K562 (cell line): ENCODE measurements at regions not wholly inside any gene's neighbourhood (a gene's known extent, or its start where the extent isn't known, plus 50 kb on each side); places are given as distances from the start of the nearest gene placed in this dataset.

ENCODE experiments used
- ATAC-seq: fragments of 200-7000 bp; cut with Tn5 transposase; 3 replicates; pipeline ENCODE4 v1.9.1; 2020; ENCODE audit warnings: moderate library complexity
- BruUV-seq: library from RNA; stranded (reverse); fragments of 400-500 nt; replicated peaks from 2 replicates; lab custom pipeline; 2021; lab: Mats Ljungman, UMichigan
- CTCF ChIA-PET: fragments of 300-600 bp; formaldehyde crosslinking; extraction: SDS; loops from one replicate; lab custom pipeline; 2021; ENCODE audit warnings: low intra/inter-chr PET ratio; lab: Yijun Ruan, JAX
- POLR2A ChIA-PET: fragments of 300-600, 350-650 bp; sonication (Branson Sonifier 250); formaldehyde crosslinking; extraction: SDS; loops from one replicate; lab custom pipeline; 2021; ENCODE audit warnings: antibody characterized with exemption, inconsistent platforms; lab: Yijun Ruan, JAX
- DNase-seq, 4 experiments: peaks; one replicate each; pipeline versions ENCODE4 v3.0.0 to v3.0.0-alpha.2; 2011 to 2018; ENCODE audit warnings: low spot score in 3 of 4, mixed read lengths in 3 of 4; ENCODE audit errors: extremely low read depth in 1 of 4
- FAIRE-seq: peaks from 2 replicates; lab custom pipeline; 2011; peaks lifted over from hg19 to GRCh38; lab: Jason Lieb, UNC
- H2AFZ ChIP-seq: 2 replicates; pipeline ENCODE4 v1.6.0; 2011; ENCODE audit warnings: low read depth, low read length, control low read depth, inconsistent platforms
- H3K27ac ChIP-seq: fragments of 200-600 bp; 3 replicates; pipeline ENCODE4 v1.8.0; 2011; ENCODE audit warnings: low read depth, mild to moderate bottlenecking, control low read depth, inconsistent platforms, low read length, moderate library complexity, mixed read lengths; ENCODE audit errors: extremely low read depth
- H3K27me3 ChIP-seq, 2 experiments: fragments of 300-600 bp in 1 of 2; 2 replicates in 1 of 2; 3 replicates in 1 of 2; pipeline versions ENCODE4 v1.6.0 to v1.8.0; 2011; ENCODE audit warnings: inconsistent platforms in 2 of 2, low read length in 2 of 2, mild to moderate bottlenecking in 1 of 2, mixed read lengths in 1 of 2, moderate library complexity in 1 of 2; ENCODE audit not compliant: control insufficient read depth in 2 of 2, insufficient read depth in 2 of 2
- H3K36me3 ChIP-seq: fragments of 300-600 bp; 3 replicates; pipeline ENCODE4 v1.8.0; 2011; ENCODE audit warnings: mild to moderate bottlenecking, low read length, inconsistent platforms; ENCODE audit not compliant: control insufficient read depth, insufficient read depth
- H3K4me1 ChIP-seq, 2 experiments: fragments of 200-600 bp in 1 of 2; replicated peaks in 1 of 2; 2 replicates in 1 of 2; 3 replicates in 1 of 2; pipeline versions ENCODE4 v1.5.1 to v1.8.0; 2011; ENCODE audit warnings: inconsistent platforms in 2 of 2, low read length in 2 of 2, mild to moderate bottlenecking in 1 of 2, mixed read lengths in 1 of 2, moderate library complexity in 1 of 2; ENCODE audit not compliant: control insufficient read depth in 2 of 2, insufficient read depth in 2 of 2
- H3K4me2 ChIP-seq: 2 replicates; pipeline ENCODE4 v1.6.1; 2011; ENCODE audit warnings: low read length, control low read depth, inconsistent platforms, mixed read lengths; ENCODE audit not compliant: insufficient read depth
- H3K4me3 ChIP-seq: fragments of 200-600 bp; sonication (generic), shearing (Covaris generic); 2 replicates; pipeline ENCODE4 v1.5.1; 2016; ENCODE audit warnings: control low read depth, inconsistent platforms
- H3K79me2 ChIP-seq: fragments of 200-600 bp; 3 replicates; pipeline ENCODE4 v1.8.0; 2011; ENCODE audit warnings: low read length, inconsistent platforms; ENCODE audit not compliant: control insufficient read depth, insufficient read depth
- H3K9ac ChIP-seq, 2 experiments: 2 replicates each; pipeline versions ENCODE4 v1.6.0 to v1.6.1; 2011; ENCODE audit warnings: low read depth in 2 of 2, low read length in 2 of 2, control low read depth in 1 of 2, inconsistent platforms in 1 of 2, mild to moderate bottlenecking in 1 of 2, mixed read lengths in 1 of 2; ENCODE audit not compliant: insufficient read depth in 1 of 2
- H3K9me1 ChIP-seq: one replicate; pipeline ENCODE4 v1.6.0; 2011; ENCODE audit warnings: inconsistent platforms, mild to moderate bottlenecking, low read length, moderate library complexity; ENCODE audit not compliant: control insufficient read depth, insufficient read depth
- H3K9me3 ChIP-seq: replicated peaks from 2 replicates; pipeline ENCODE4 v1.5.1; 2011; ENCODE audit warnings: low read depth, low read length, inconsistent platforms; ENCODE audit not compliant: control insufficient read depth, insufficient read depth
- H4K20me1 ChIP-seq: replicated peaks from 2 replicates; pipeline ENCODE4 v1.6.1; 2011; ENCODE audit warnings: low read length, inconsistent platforms, mixed read lengths; ENCODE audit not compliant: control insufficient read depth, insufficient read depth
- ETS1 ChIP-seq: conservative IDR thresholded peaks from 2 replicates; pipeline ENCODE4 v1.6.1; 2011; ENCODE audit warnings: low read depth, mild to moderate bottlenecking, low read length; ENCODE audit not compliant: control insufficient read depth
- FOXK1 ChIP-seq: sonication (generic); formaldehyde crosslinking; IDR thresholded peaks from 2 replicates; pipeline ENCODE4 v1.8.0; 2022; ENCODE audit warnings: missing genetic modification reagents, mild to moderate bottlenecking, borderline replicate concordance
- MEF2A ChIP-seq: IDR thresholded peaks from 2 replicates; pipeline ENCODE4 v1.6.1; 2011; ENCODE audit warnings: low read depth, mild to moderate bottlenecking, low read length, moderate library complexity; ENCODE audit not compliant: control insufficient read depth
- MTF1 ChIP-seq: fragments of 250-450 bp; sonication (Bioruptor Pico); IDR thresholded peaks from 2 replicates; pipeline ENCODE4 v1.9.0; 2021; ENCODE audit warnings: moderate library complexity, mild to moderate bottlenecking, inconsistent platforms, borderline replicate concordance
- PHB2 ChIP-seq: fragments of 450-650 bp; IDR thresholded peaks from 2 replicates; pipeline ENCODE4 v1.6.1; 2017; ENCODE audit warnings: low read depth
- SMARCE1 ChIP-seq: fragments of 450-650 bp; IDR thresholded peaks from 2 replicates; pipeline ENCODE4 v1.7.1; 2016; ENCODE audit warnings: mild to moderate bottlenecking
- SRSF9 ChIP-seq: fragments of 200-400 bp; formaldehyde crosslinking; IDR thresholded peaks from 2 replicates; pipeline ENCODE4 v1.6.1; 2017; ENCODE audit warnings: low read depth, low read length, borderline replicate concordance
- U2AF1 ChIP-seq: fragments of 200-400 bp; formaldehyde crosslinking; optimal IDR thresholded peaks from 2 replicates; pipeline ENCODE3; 2017; ENCODE audit warnings: mild to moderate bottlenecking, low read depth, low read length, moderate library complexity
- ZNF232 ChIP-seq: sonication (generic); formaldehyde crosslinking; IDR thresholded peaks from 2 replicates; pipeline ENCODE4 v1.8.0; 2022; ENCODE audit warnings: mild to moderate bottlenecking, missing genetic modification reagents
- ZNF274 ChIP-seq: IDR thresholded peaks from 2 replicates; pipeline ENCODE4 v1.6.1; 2011; ENCODE audit warnings: low read depth, mild to moderate bottlenecking, low read length, moderate library complexity, borderline replicate concordance
- ZNF277 ChIP-seq: fragments of 250-450 bp; sonication (Bioruptor Pico); IDR thresholded peaks from 2 replicates; pipeline ENCODE4 v1.8.0; 2022; ENCODE audit warnings: inconsistent platforms, mild to moderate bottlenecking, moderate library complexity, borderline replicate concordance
- ZNF639 ChIP-seq, 2 experiments: fragments of 200-800 bp in 1 of 2; sonication (Bioruptor generic) in 1 of 2; sonication (generic) in 1 of 2; formaldehyde crosslinking in 1 of 2; IDR thresholded peaks in 1 of 2; conservative IDR thresholded peaks in 1 of 2; 2 replicates each; pipeline versions ENCODE4 v1.5.0 to v1.6.1; 2016 to 2020; ENCODE audit warnings: missing compliant biosample characterization in 1 of 2, missing genetic modification characterization in 1 of 2, missing genetic modification reagents in 1 of 2
- ZNF699 ChIP-seq: fragments of 250-450 bp; sonication (Bioruptor Pico); IDR thresholded peaks from 2 replicates; pipeline ENCODE4 v1.8.0; 2021; ENCODE audit warnings: mild to moderate bottlenecking, moderate library complexity; ENCODE audit not compliant: insufficient replicate concordance
- WGBS: fragments of 100-300 bp; shearing (Covaris generic); methylation state at CpG from one replicate; pipeline ENCODE4 v1.1.6; 2016; ENCODE audit warnings: low coverage, mixed read lengths; ENCODE audit not compliant: insufficient coverage; ENCODE audit errors: missing lambda C conversion rate; 5-methylcytosine and 5-hydroxymethylcytosine counted together
- in situ Hi-C: fragments of 300-500 bp; cut with MboI; formaldehyde crosslinking; loops from 4 replicates; pipeline ENCODE4 v1.15.0; 2018; ENCODE audit warnings: inconsistent platforms, mixed read lengths
- intact Hi-C: fragments of 100-400 bp; cut with micrococcal nuclease; formaldehyde crosslinking; loops from 2 replicates; pipeline ENCODE4 v1.14.2; 2022

GRCh38 chr17:71636644-71637043, 484.2 kb upstream of the SOX9 start (continued):
- no peak for TF ChIP-seq ZNF277 (CRISPR knock-in tag)
- TF ChIP-seq PHB2, result no peak
- TF ChIP-seq ZNF639 (CRISPR knock-in tag; conservative IDR thresholded peaks at IDR 0.05 in 1 of 2, IDR thresholded peaks at IDR 0.05 in 1 of 2), result no peak
- no peak for TF ChIP-seq SRSF9
- TF ChIP-seq MEF2A, result no peak
- TF ChIP-seq FOXK1 (CRISPR knock-in tag), result no peak

- H3K36me3 ChIP-seq, result no peaks in the 10 kb centered on the region
- no peak overlapping the region for H3K9ac ChIP-seq
- no peak for ATAC-seq
- POLR2A ChIA-PET, result no interaction called here
- in situ Hi-C loops, result no loop called here
- no TSS peak for BruUV-seq
- no peaks in the 10 kb centered on the region for H3K79me2 ChIP-seq
- no peak overlapping the region for H3K4me2 ChIP-seq
- 0% methylated on average over 4 of the region's 4 CpGs for WGBS
- H3K9me3 ChIP-seq, result no peaks in the 10 kb centered on the region
- FAIRE-seq, result no peak
- no peak overlapping the region for H2AFZ ChIP-seq
- TF ChIP-seq SMARCE1 (no peak), ETS1 (no peak), ZNF232 (CRISPR knock-in tag) (no peak), ZNF699 (CRISPR knock-in tag) (no peak), U2AF1 (no peak), MTF1 (CRISPR knock-in tag) (no peak), ZNF274 (no peak)
- no peaks in the 10 kb centered on the region for H3K4me1 ChIP-seq
- no peaks in the 10 kb centered on the region for H3K27me3 ChIP-seq
- CTCF ChIA-PET, result no interaction called here
- H4K20me1 ChIP-seq, result no peaks in the 10 kb centered on the region
- no peak for DNase-seq
- no peak overlapping the region for H3K27ac ChIP-seq
- intact Hi-C loops, result no loop called here
- no peaks in the 10 kb centered on the region for H3K9me1 ChIP-seq
- H3K4me3 ChIP-seq, result no peak overlapping the region
Observed at GRCh38 chr17:71638668-71639067, 482.2 kb upstream of the SOX9 start.
